Lower lobe of right lung (tissue), 2 donors: ENCODE measurements at regions not wholly inside any gene's neighbourhood (a gene's known extent, or its start where the extent isn't known, plus 50 kb on each side); places are given as distances from the start of the nearest gene placed in this dataset.

Source experiments
- ATAC-seq, 2 donors: fragments of 200-7000 bp; cut with Tn5 transposase; one replicate each; pipeline ENCODE4 v1.9.1; 2020 to 2022; ENCODE audit warnings: mild to moderate bottlenecking in 2 of 2, moderate library complexity in 2 of 2
- DNase-seq: peaks from one replicate; pipeline ENCODE4 v3.0.0-alpha.2; 2020
- H3K27ac ChIP-seq: fragments of 200-600 bp; one replicate; pipeline ENCODE4 v1.8.0; 2022
- H3K27me3 ChIP-seq: fragments of 200-600 bp; one replicate; pipeline ENCODE4 v1.8.0; 2022; ENCODE audit warnings: low read depth
- H3K36me3 ChIP-seq: fragments of 200-600 bp; one replicate; pipeline ENCODE4 v1.8.0; 2022; ENCODE audit warnings: mild to moderate bottlenecking
- H3K4me1 ChIP-seq: fragments of 200-600 bp; one replicate; pipeline ENCODE4 v1.8.0; 2022
- H3K4me3 ChIP-seq: fragments of 200-600 bp; one replicate; pipeline ENCODE4 v1.8.0; 2022; ENCODE audit warnings: mild to moderate bottlenecking
- H3K9me3 ChIP-seq: fragments of 200-600 bp; one replicate; pipeline ENCODE4 v1.8.0; 2022
- CTCF ChIP-seq: fragments of 200-600 bp; IDR thresholded peaks from one replicate; pipeline ENCODE4 v1.8.0; 2022; ENCODE audit warnings: antibody characterized with exemption, mild to moderate bottlenecking
- intact Hi-C: fragments of 100-400 bp; cut with DNase I; formaldehyde crosslinking; loops from one replicate; pipeline ENCODE4 v1.11.0; 2022
- donor health status: DM: no; HTN: yes; CAD: no; lungs with severe emphysema.

GRCh38 chr10:53135897-53136253 lies 363.3 kb upstream of the MBL2 start:
- no peaks in the 10 kb centered on the region for H3K4me1 ChIP-seq
- no peaks in the 10 kb centered on the region for H3K27me3 ChIP-seq
- H3K36me3 ChIP-seq: no peaks in the 10 kb centered on the region
- ATAC-seq: no peak
- no peaks in the 10 kb centered on the region for H3K9me3 ChIP-seq
- TF ChIP-seq CTCF: no peak
- no peak for DNase-seq
- intact Hi-C loops: no loop called here
- no peak overlapping the region for H3K4me3 ChIP-seq
- H3K27ac ChIP-seq: no peak overlapping the region

GRCh38 chr10:53135213-53135896 lies 362.8 kb upstream of the MBL2 start:
- Histone ChIP-seq H3K9me3 (no peaks in the 10 kb centered on the region), H3K36me3 (no peaks in the 10 kb centered on the region), H3K4me1 (no peaks in the 10 kb centered on the region), H3K27ac (no peak overlapping the region), H3K27me3 (no peaks in the 10 kb centered on the region), H3K4me3 (no peak overlapping the region)
- intact Hi-C loops: no loop called here
- no peak for TF ChIP-seq CTCF
- ATAC-seq (no peak), DNase-seq (no peak)

GRCh38 chr10:53134050-53134449 lies 361.5 kb upstream of the MBL2 start:
- TF ChIP-seq CTCF: no peak
- DNase-seq (no peak), ATAC-seq (no peak)
- no peaks in the 10 kb centered on the region for H3K36me3 ChIP-seq
- no peak overlapping the region for H3K4me3 ChIP-seq
- no peaks in the 10 kb centered on the region for H3K27me3 ChIP-seq
- H3K4me1 ChIP-seq: no peaks in the 10 kb centered on the region
- H3K9me3 ChIP-seq: no peaks in the 10 kb centered on the region
- H3K27ac ChIP-seq: no peak overlapping the region
- intact Hi-C loops: no loop called here

- H3K27ac ChIP-seq: no peak overlapping the region
- no peak for TF ChIP-seq CTCF
- intact Hi-C loops: no loop called here
- no peak overlapping the region for H3K4me3 ChIP-seq
- H3K36me3 ChIP-seq: no peaks in the 10 kb centered on the region
- DNase-seq (no peak), ATAC-seq (no peak)
- H3K9me3 ChIP-seq: no peaks in the 10 kb centered on the region
- H3K27me3 ChIP-seq: no peaks in the 10 kb centered on the region
- no peaks in the 10 kb centered on the region for H3K4me1 ChIP-seq
Observed at GRCh38 chr10:53130337-53130736, 357.8 kb upstream of the MBL2 start.

DNA sequence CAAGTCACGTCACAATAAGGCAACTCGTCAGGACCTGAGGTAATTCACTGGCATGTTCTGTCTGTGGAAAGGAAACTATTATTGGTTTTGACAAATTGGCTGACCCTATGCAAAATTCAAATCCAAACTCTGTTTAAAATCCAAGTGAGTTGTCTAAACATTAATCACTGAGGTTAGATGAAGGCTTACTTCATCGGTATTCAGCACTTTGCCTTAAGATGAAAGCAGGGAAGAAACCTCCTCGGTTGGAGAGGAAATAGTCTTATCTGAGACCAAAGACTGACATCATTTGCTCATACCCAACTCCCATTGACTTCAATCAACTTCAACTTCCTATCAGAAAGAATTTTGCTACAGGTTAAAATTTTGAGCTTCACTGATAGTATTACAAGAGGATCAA lies 355.1 kb upstream of the MBL2 start:
- TF ChIP-seq CTCF: no peak
- Histone ChIP-seq H3K9me3 (no peaks in the 10 kb centered on the region), H3K36me3 (no peaks in the 10 kb centered on the region), H3K4me3 (no peak overlapping the region), H3K27me3 (no peaks in the 10 kb centered on the region), H3K4me1 (no peaks in the 10 kb centered on the region), H3K27ac (no peak overlapping the region)
- intact Hi-C loops: no loop called here
- ATAC-seq: no peak
- no peak for DNase-seq

- intact Hi-C loops: no loop called here
- H3K4me3 ChIP-seq: no peak overlapping the region
- no peak for ATAC-seq
- no peak for TF ChIP-seq CTCF
- no peak for DNase-seq
- H3K4me1 ChIP-seq: no peaks in the 10 kb centered on the region
- no peak overlapping the region for H3K27ac ChIP-seq
- no peaks in the 10 kb centered on the region for H3K9me3 ChIP-seq
- H3K36me3 ChIP-seq: no peaks in the 10 kb centered on the region
- no peaks in the 10 kb centered on the region for H3K27me3 ChIP-seq
Observed at GRCh38 chr10:53123311-53123710, 350.7 kb upstream of the MBL2 start.
